ENCODE measurements at regions not wholly inside any gene's neighbourhood (a gene's known extent, or its start where the extent isn't known, plus 50 kb on each side); places are given as distances from the start of the nearest gene placed in this dataset.
"Not testable (repeated sequence)": the region's sequence is repeated elsewhere in the genome, so short reads cannot be mapped to it uniquely, and the experiment has no call there.

DNA sequence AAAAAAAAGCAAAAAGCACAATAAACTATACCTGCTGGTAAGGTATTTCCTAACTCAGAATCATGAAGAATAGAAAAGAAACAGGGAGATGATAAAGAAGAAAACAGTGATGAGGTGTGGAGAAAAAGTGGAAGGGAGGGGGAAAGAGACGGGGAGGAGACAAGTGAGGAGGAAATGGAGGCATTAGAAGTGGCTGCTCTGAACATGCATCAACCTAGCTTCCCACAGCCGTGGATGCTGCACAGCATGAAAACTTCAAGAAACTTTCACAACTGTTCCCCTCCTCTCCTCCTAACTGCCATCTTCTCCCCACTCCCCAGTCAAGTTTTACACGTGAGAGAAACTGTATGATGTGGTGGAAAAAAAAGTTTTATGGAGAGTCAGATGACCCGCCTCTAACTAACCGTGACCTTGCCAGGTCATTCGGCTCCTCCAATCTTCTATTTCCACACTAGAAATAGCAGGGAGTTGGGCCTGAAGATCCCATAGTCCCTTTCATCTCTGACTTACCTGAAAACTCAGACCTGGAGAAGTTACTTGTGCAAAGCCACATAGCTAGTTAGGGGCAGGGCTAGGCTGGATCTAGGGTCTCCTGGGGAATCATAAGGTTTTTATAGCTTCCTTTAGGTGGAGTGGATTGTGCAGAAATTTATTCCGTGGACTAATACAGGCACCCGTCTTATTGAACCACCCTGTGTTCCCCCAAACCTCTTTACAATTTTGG lies 461.9 kb downstream of the KLF5 start:
- POLR2A ChIA-PET, result no interaction called here
- H3K4me1 Mint-ChIP-seq, result no peaks in the 10 kb centered on the region
- TF ChIP-seq, protein P1, sequence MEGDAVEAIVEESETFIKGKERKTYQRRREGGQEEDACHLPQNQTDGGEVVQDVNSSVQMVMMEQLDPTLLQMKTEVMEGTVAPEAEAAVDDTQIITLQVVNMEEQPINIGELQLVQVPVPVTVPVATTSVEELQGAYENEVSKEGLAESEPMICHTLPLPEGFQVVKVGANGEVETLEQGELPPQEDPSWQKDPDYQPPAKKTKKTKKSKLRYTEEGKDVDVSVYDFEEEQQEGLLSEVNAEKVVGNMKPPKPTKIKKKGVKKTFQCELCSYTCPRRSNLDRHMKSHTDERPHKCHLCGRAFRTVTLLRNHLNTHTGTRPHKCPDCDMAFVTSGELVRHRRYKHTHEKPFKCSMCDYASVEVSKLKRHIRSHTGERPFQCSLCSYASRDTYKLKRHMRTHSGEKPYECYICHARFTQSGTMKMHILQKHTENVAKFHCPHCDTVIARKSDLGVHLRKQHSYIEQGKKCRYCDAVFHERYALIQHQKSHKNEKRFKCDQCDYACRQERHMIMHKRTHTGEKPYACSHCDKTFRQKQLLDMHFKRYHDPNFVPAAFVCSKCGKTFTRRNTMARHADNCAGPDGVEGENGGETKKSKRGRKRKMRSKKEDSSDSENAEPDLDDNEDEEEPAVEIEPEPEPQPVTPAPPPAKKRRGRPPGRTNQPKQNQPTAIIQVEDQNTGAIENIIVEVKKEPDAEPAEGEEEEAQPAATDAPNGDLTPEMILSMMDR (IDR thresholded peaks at IDR 0.05), result no peak
- intact Hi-C loops (cut with micrococcal nuclease), result no loop called here
- DNase-seq (no peak), ATAC-seq (ENCODE audit: low read depth) (no peak)
- peaks cover 2% of the 10 kb centered on the region for H3K27me3 Mint-ChIP-seq
- H3K36me3 Mint-ChIP-seq (ENCODE audit: low read depth), result no peaks in the 10 kb centered on the region
- H3K4me3 Mint-ChIP-seq, result no peak overlapping the region
- no peak overlapping the region for H3K27ac Mint-ChIP-seq
- CTCF ChIA-PET, result no interaction called here
- no peaks in the 10 kb centered on the region for H3K9me3 Mint-ChIP-seq

DNA sequence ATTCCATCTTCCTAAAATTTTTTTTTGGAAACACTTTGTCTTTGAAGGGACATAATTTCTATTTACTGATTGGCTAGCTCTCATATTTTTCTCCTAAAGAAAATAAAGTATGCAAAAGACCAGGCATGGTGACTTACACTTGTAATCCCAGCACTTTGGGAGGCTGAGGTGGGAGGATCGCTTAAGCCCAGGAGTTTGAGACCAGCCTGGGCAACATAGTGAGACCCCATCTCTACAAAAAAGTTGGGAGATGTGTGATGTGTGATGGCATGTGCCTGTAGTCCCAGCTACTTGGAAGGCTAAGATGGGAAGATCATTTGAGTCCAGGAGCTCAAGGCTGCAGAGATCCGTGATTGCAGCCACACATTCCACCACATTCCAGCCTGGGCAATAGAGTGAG lies 461.3 kb downstream of the KLF5 start:
- H3K4me3 Mint-ChIP-seq; H3K27ac Mint-ChIP-seq; H3K9me3 Mint-ChIP-seq; H3K36me3 Mint-ChIP-seq (ENCODE audit: low read depth); intact Hi-C loops (cut with micrococcal nuclease); DNase-seq; H3K4me1 Mint-ChIP-seq; CTCF ChIA-PET; ATAC-seq (ENCODE audit: low read depth); H3K27me3 Mint-ChIP-seq; POLR2A ChIA-PET: not testable (repeated sequence)

DNA sequence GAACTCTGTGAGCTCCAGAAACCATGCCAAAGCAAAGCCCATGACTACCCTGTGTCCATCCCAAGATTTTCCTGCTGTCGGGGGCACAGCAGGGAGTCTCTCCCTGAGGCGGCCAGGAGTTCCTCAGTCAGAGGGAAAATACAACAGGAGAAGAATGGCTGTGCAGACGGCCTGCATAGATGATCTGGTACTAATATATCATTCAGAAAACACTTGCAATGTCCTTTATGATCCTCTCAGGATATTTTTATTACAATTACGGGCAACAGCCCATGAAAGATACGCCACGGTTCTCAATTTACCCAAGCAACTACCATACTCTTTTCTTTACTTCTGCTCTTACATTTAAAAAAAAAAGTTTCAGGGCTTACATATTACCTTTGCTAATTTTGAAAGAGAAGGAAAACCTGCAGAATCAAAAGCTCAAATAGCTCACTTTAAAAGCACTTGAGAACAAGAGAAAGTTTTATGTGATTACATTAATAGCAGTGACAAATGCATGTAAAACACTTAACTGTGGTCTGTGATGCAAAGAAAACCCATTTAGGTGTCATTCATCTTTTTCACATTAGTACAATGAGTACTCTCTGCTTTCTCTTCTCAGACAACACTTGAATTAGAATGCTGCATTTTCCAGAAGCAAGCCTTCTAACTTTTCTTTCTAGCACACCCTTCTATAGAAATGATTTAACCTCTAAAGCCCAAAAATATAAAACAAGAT lies 460.8 kb downstream of the KLF5 start:
- TF ChIP-seq, protein P1 (IDR thresholded peaks at IDR 0.05), result no peak
- Mint-ChIP-seq H3K27ac (no peak overlapping the region), H3K4me1 (no peaks in the 10 kb centered on the region), H3K9me3 (no peaks in the 10 kb centered on the region), H3K4me3 (no peak overlapping the region), H3K36me3 (ENCODE audit: low read depth) (no peaks in the 10 kb centered on the region), H3K27me3 (peaks cover 2% of the 10 kb centered on the region)
- intact Hi-C loops (cut with micrococcal nuclease), result no loop called here
- ATAC-seq (ENCODE audit: low read depth) (no peak), DNase-seq (no peak)
- CTCF ChIA-PET, result no interaction called here
- POLR2A ChIA-PET, result no interaction called here

DNA sequence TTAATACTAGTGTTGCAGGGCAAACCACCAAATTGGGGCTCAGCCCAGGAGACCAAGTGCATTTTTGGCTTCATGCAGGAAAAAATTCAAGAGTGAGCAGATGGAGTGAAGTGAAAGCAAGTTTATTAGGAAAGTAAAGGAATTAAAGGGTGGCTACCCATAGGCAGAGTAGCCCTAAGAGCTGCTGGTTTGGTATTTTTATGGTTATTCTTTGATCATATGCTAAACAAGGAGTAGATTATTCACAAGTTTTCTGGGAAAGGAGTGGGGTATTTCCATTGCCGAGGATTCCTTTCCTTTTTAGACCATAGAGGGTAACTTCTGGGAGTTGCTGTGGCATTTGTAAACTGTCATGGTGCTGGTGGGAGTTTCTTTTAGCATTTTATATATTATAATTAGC lies 459.0 kb downstream of the KLF5 start:
- Mint-ChIP-seq H3K4me3 (no peak overlapping the region), H3K9me3 (no peaks in the 10 kb centered on the region), H3K27ac (no peak overlapping the region), H3K27me3 (peaks cover 2% of the 10 kb centered on the region), H3K36me3 (ENCODE audit: low read depth) (no peaks in the 10 kb centered on the region), H3K4me1 (no peaks in the 10 kb centered on the region)
- intact Hi-C loops (cut with micrococcal nuclease), result no loop called here
- ChIA-PET POLR2A (no interaction called here), CTCF (no interaction called here)
- no peak for DNase-seq
- ATAC-seq (ENCODE audit: low read depth), result no peak
- TF ChIP-seq, protein P1 (IDR thresholded peaks at IDR 0.05), result no peak

DNA sequence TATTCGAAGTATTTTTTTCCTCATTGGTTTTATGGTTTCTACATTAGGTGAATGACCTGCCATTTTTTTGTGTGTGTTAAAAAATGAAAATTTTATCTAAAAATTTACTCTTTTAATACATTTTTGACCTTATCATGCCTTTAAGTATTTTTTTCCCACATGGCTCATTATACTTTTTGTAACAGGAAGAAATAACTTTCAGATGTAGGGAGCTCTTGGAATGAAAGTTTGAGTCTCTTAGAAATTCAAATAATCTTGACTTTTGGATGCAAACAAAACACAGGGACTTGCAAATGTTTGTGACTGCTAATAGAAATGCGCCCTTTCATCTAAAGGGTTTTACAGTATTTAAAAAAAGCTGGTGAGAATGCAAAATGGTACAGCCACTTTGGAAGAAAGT lies 457.9 kb downstream of the KLF5 start:
- no peaks in the 10 kb centered on the region for H3K9me3 Mint-ChIP-seq
- no peak overlapping the region for H3K27ac Mint-ChIP-seq
- POLR2A ChIA-PET, result no interaction called here
- no peak for ATAC-seq (ENCODE audit: low read depth)
- CTCF ChIA-PET, result no interaction called here
- intact Hi-C loops (cut with micrococcal nuclease), result no loop called here
- H3K36me3 Mint-ChIP-seq (ENCODE audit: low read depth), result no peaks in the 10 kb centered on the region
- H3K4me1 Mint-ChIP-seq, result no peaks in the 10 kb centered on the region
- H3K27me3 Mint-ChIP-seq, result peaks cover 2% of the 10 kb centered on the region
- H3K4me3 Mint-ChIP-seq, result no peak overlapping the region
- no peak for DNase-seq
- TF ChIP-seq, protein P1 (IDR thresholded peaks at IDR 0.05), result no peak

All from activated B cell treated with CpG ODN at 0.5 μM for 24 hours (primary cell).